OCI-LY1 (cell line): ENCODE measurements at regions not wholly inside any gene's neighbourhood (a gene's known extent, or its start where the extent isn't known, plus 50 kb on each side); places are given as distances from the start of the nearest gene placed in this dataset.

Experiments used
- H2AFZ ChIP-seq: fragments of 200-600 bp; sonication (generic), shearing (Covaris generic); 2 replicates; pipeline ENCODE4 v1.6.0; 2014; ENCODE audit warnings: antibody characterized with exemption, mild to moderate bottlenecking, low read length
- H3F3A ChIP-seq: fragments of 200-600 bp; sonication (generic), shearing (Covaris generic); 2 replicates; pipeline ENCODE4 v1.6.0; 2014; ENCODE audit warnings: mild to moderate bottlenecking, antibody characterized with exemption, low read length, moderate library complexity; ENCODE audit not compliant: insufficient read depth
- H3K27ac ChIP-seq: fragments of 200-600 bp; sonication (generic); 2 replicates; pipeline ENCODE4 v1.5.1; 2014; ENCODE audit warnings: low read length, mixed run types, mild to moderate bottlenecking, low read depth; ENCODE audit not compliant: poor library complexity, severe bottlenecking
- H3K27me3 ChIP-seq: fragments of 200-600 bp; sonication (generic); 2 replicates; pipeline ENCODE4 v1.6.0; 2014; ENCODE audit warnings: antibody characterized with exemption, mild to moderate bottlenecking, low read length, moderate library complexity; ENCODE audit not compliant: insufficient read depth
- H3K36me3 ChIP-seq: fragments of 200-600 bp; sonication (generic); 2 replicates; pipeline ENCODE4 v1.6.1; 2014; ENCODE audit warnings: mild to moderate bottlenecking, antibody characterized with exemption, low read length, moderate library complexity, mixed read lengths; ENCODE audit not compliant: insufficient read depth
- H3K4me1 ChIP-seq: fragments of 200-600 bp; sonication (generic); 2 replicates; pipeline ENCODE4 v1.5.1; 2014; ENCODE audit warnings: mild to moderate bottlenecking, low read length, moderate library complexity; ENCODE audit not compliant: insufficient read depth, severe bottlenecking
- H3K4me2 ChIP-seq: fragments of 200-600 bp; sonication (generic), shearing (Covaris generic); 2 replicates; pipeline ENCODE4 v1.6.1; 2014; ENCODE audit warnings: low read length
- H3K4me3 ChIP-seq: fragments of 200-600 bp; sonication (generic); 2 replicates; pipeline ENCODE4 v1.5.1; 2014; ENCODE audit warnings: low read length, low read depth, mild to moderate bottlenecking, mixed read lengths; ENCODE audit not compliant: poor library complexity, severe bottlenecking
- H3K79me2 ChIP-seq: fragments of 200-600 bp; shearing (Covaris generic); 2 replicates; pipeline ENCODE4 v1.6.1; 2016; ENCODE audit warnings: mixed run types, low read length, mixed read lengths; ENCODE audit not compliant: insufficient read depth
- H3K9ac ChIP-seq: fragments of 200-600 bp; sonication (generic), shearing (Covaris generic); 2 replicates; pipeline ENCODE4 v1.6.1; 2014; ENCODE audit warnings: mild to moderate bottlenecking, low read length, mixed read lengths
- H3K9me2 ChIP-seq: fragments of 200-600 bp; sonication (generic), shearing (Covaris generic); 2 replicates; pipeline ENCODE4 v1.6.1; 2014; ENCODE audit warnings: low read depth, mild to moderate bottlenecking, low read length, mixed read lengths
- H3K9me3 ChIP-seq: fragments of 200-600 bp; shearing (Covaris generic); 2 replicates; pipeline ENCODE4 v1.6.1; 2014; ENCODE audit warnings: low read length, mixed read lengths
- H4K20me1 ChIP-seq: fragments of 200-600 bp; sonication (generic), shearing (Covaris generic); 2 replicates; pipeline ENCODE4 v1.6.0; 2016; ENCODE audit warnings: mild to moderate bottlenecking, low read length; ENCODE audit not compliant: insufficient read depth
- CTCF ChIP-seq: fragments of 200-600 bp; sonication (generic), shearing (Covaris generic); IDR thresholded peaks from 2 replicates; pipeline ENCODE4 v1.5.1; 2017; ENCODE audit warnings: mild to moderate bottlenecking, antibody characterized with exemption, low read length, moderate library complexity, mixed read lengths
- EZH2 ChIP-seq: fragments of 200-600 bp; sonication (generic), shearing (Covaris generic); IDR thresholded peaks from 2 replicates; pipeline ENCODE4 v1.8.0; 2017; ENCODE audit warnings: borderline replicate concordance, mixed run types, mild to moderate bottlenecking, antibody characterized with exemption, low read length, moderate library complexity, mixed read lengths

GRCh38 chr16:54657709-54658102 lies 273.0 kb upstream of the IRX5 start:
- Histone ChIP-seq H3K4me2 (no peak overlapping the region), H3K9me2 (no peaks in the 10 kb centered on the region)

GRCh38 chr16:54657058-54657708 lies 273.5 kb upstream of the IRX5 start:
- no peak overlapping the region for H3K4me3 ChIP-seq
- no peak overlapping the region for H2AFZ ChIP-seq
- no peak overlapping the region for H3K9ac ChIP-seq
- H3K27ac ChIP-seq = no peak overlapping the region
- H3K9me2 ChIP-seq = no peaks in the 10 kb centered on the region
- no peaks in the 10 kb centered on the region for H3F3A ChIP-seq
- no peaks in the 10 kb centered on the region for H3K27me3 ChIP-seq
- H3K4me2 ChIP-seq = no peak overlapping the region
- no peaks in the 10 kb centered on the region for H3K4me1 ChIP-seq
- H4K20me1 ChIP-seq = no peaks in the 10 kb centered on the region
- H3K79me2 ChIP-seq = no peaks in the 10 kb centered on the region
- no peaks in the 10 kb centered on the region for H3K9me3 ChIP-seq
- no peak for TF ChIP-seq CTCF
- no peak for TF ChIP-seq EZH2
- H3K36me3 ChIP-seq = no peaks in the 10 kb centered on the region

More at GRCh38 chr16:54657709-54658102, 273.0 kb upstream of the IRX5 start:
- Histone ChIP-seq H3F3A (no peaks in the 10 kb centered on the region), H4K20me1 (no peaks in the 10 kb centered on the region), H3K4me1 (no peaks in the 10 kb centered on the region), H3K9ac (no peak overlapping the region), H3K79me2 (no peaks in the 10 kb centered on the region), H3K4me3 (no peak overlapping the region), H2AFZ (no peak overlapping the region), H3K9me3 (no peaks in the 10 kb centered on the region), H3K27ac (no peak overlapping the region), H3K36me3 (no peaks in the 10 kb centered on the region), H3K27me3 (no peaks in the 10 kb centered on the region)
- TF ChIP-seq EZH2 = no peak
- TF ChIP-seq CTCF = no peak

GRCh38 chr16:54655121-54655590 lies 275.5 kb upstream of the IRX5 start:
- no peaks in the 10 kb centered on the region for H3K27me3 ChIP-seq
- H3K4me2 ChIP-seq = no peak overlapping the region
- no peak overlapping the region for H3K9ac ChIP-seq
- H3K9me3 ChIP-seq = no peaks in the 10 kb centered on the region
- H3K27ac ChIP-seq = no peak overlapping the region
- H2AFZ ChIP-seq = no peak overlapping the region
- no peaks in the 10 kb centered on the region for H3K79me2 ChIP-seq
- H3K36me3 ChIP-seq = no peaks in the 10 kb centered on the region
- H3K9me2 ChIP-seq = no peaks in the 10 kb centered on the region
- H4K20me1 ChIP-seq = no peaks in the 10 kb centered on the region
- H3F3A ChIP-seq = no peaks in the 10 kb centered on the region
- TF ChIP-seq EZH2 (no peak), CTCF (no peak)
- H3K4me1 ChIP-seq = no peaks in the 10 kb centered on the region
- H3K4me3 ChIP-seq = no peak overlapping the region
